Upper lobe of left lung (tissue), 6 donors: ENCODE measurements at regions not wholly inside any gene's neighbourhood (a gene's known extent, or its start where the extent isn't known, plus 50 kb on each side); places are given as distances from the start of the nearest gene placed in this dataset.

ENCODE experiments used
- ATAC-seq, 2 donors: fragments of 200-7000 bp; cut with Tn5 transposase; one replicate each; pipeline ENCODE4 v1.9.1; 2022; ENCODE audit warnings: mild to moderate bottlenecking in 2 of 2, moderate library complexity in 2 of 2; ENCODE audit not compliant: low FRiP score in 2 of 2
- DNase-seq, 2 donors: peaks; one replicate each; pipeline ENCODE4 v3.0.0-alpha.2; 2019 to 2020
- H3K27ac ChIP-seq, 4 donors: fragments of 200-600 bp; sonication (generic); one replicate each; pipeline ENCODE4 v1.5.1; 2016 to 2019
- H3K27me3 ChIP-seq, 4 donors: fragments of 200-600 bp; sonication (generic); one replicate each; pipeline ENCODE4 v1.5.1; 2017 to 2019
- H3K36me3 ChIP-seq, 4 donors: fragments of 200-600 bp; sonication (generic); one replicate each; pipeline ENCODE4 v1.5.1; 2016 to 2019
- H3K4me1 ChIP-seq, 4 donors: fragments of 200-600 bp; sonication (generic); one replicate each; pipeline ENCODE4 v1.5.1; 2018 to 2019
- H3K4me3 ChIP-seq, 4 donors: fragments of 200-600 bp; sonication (generic); one replicate each; pipeline ENCODE4 v1.5.1; 2017 to 2019; ENCODE audit warnings: mild to moderate bottlenecking in 2 of 4, moderate library complexity in 1 of 4
- H3K9me3 ChIP-seq, 4 donors: fragments of 200-600 bp; sonication (generic); one replicate each; pipeline ENCODE4 v1.5.1; 2018 to 2019
- EP300 ChIP-seq, 4 donors: sonication (generic); formaldehyde crosslinking; IDR thresholded peaks; one replicate each; pipeline ENCODE4 v1.5.1; 2017; ENCODE audit warnings: antibody characterized with exemption in 4 of 4, control low read depth in 2 of 4
- POLR2A ChIP-seq, 4 donors: fragments of 450-650 bp; IDR thresholded peaks; one replicate each; pipeline ENCODE4 v1.5.1; 2016 to 2017; ENCODE audit warnings: antibody characterized with exemption in 4 of 4, mild to moderate bottlenecking in 2 of 4
- POLR2AphosphoS5 ChIP-seq, 2 donors: sonication (generic); formaldehyde crosslinking; IDR thresholded peaks; one replicate each; pipeline ENCODE4 v1.5.1; 2017; ENCODE audit warnings: antibody characterized with exemption in 2 of 2
- WGBS, 2 donors: methylation state at CpG; one replicate each; pipeline ENCODE4 v1.1.5; 2017 to 2018; 5-methylcytosine and 5-hydroxymethylcytosine counted together
- TF ChIP-seq, protein P1 (sequence below), 6 experiments: fragments of 450-650 bp in 4 of 6; fragments of 200-600 bp in 2 of 6; sonication (generic) in 2 of 6; IDR thresholded peaks; one replicate each; pipeline ENCODE4 v1.5.1; 2016 to 2019; ENCODE audit warnings: antibody characterized with exemption in 6 of 6
- donor health status: DM: no; HTN: no; CAD: no; lungs with moderate emphysema.
- donor health status: DM: no; HTN: yes; CAD: no; lungs with severe emphysema.

GRCh38 chr2:67660871-67661270, 263.7 kb downstream of the ETAA1 start:
- Histone ChIP-seq H3K27me3 (no peaks in the 10 kb centered on the region), H3K36me3 (no peaks in the 10 kb centered on the region), H3K9me3 (peaks cover 0 to 2% (median 0%) of the 10 kb centered on the region in 4 donors), H3K4me1 (no peaks in the 10 kb centered on the region), H3K27ac (no peak overlapping the region), H3K4me3 (no peak overlapping the region)
- ATAC-seq (no peak), DNase-seq (no peak)
- TF ChIP-seq, protein P1, sequence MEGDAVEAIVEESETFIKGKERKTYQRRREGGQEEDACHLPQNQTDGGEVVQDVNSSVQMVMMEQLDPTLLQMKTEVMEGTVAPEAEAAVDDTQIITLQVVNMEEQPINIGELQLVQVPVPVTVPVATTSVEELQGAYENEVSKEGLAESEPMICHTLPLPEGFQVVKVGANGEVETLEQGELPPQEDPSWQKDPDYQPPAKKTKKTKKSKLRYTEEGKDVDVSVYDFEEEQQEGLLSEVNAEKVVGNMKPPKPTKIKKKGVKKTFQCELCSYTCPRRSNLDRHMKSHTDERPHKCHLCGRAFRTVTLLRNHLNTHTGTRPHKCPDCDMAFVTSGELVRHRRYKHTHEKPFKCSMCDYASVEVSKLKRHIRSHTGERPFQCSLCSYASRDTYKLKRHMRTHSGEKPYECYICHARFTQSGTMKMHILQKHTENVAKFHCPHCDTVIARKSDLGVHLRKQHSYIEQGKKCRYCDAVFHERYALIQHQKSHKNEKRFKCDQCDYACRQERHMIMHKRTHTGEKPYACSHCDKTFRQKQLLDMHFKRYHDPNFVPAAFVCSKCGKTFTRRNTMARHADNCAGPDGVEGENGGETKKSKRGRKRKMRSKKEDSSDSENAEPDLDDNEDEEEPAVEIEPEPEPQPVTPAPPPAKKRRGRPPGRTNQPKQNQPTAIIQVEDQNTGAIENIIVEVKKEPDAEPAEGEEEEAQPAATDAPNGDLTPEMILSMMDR (IDR thresholded peaks at IDR 0.05) = no peak
- TF ChIP-seq POLR2A (IDR thresholded peaks at IDR 0.05) (no peak), EP300 (IDR thresholded peaks at IDR 0.05) (no peak), POLR2AphosphoS5 (IDR thresholded peaks at IDR 0.05) (no peak)

DNA sequence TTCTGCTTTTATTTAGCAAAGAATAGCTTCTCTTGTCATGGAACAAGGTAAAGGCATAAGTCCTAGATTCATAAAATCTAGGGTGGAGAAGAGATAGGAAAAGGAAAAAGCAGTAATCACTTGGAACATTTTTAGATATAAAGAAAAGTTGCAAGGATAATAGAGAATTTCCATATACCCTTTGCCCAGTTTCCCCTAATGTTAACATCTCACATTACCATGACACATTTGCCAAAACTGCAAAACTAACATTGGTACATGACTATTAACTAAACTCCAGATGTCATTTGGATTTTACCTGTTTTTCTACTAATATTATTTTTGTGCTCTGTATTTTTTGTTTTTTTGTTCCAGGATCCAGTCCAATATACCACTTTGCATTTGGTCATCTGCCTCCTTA, 265.1 kb downstream of the ETAA1 start:
- Histone ChIP-seq H3K27ac (no peak overlapping the region), H3K4me3 (no peak overlapping the region), H3K36me3 (no peaks in the 10 kb centered on the region), H3K4me1 (no peaks in the 10 kb centered on the region), H3K9me3 (peaks cover 0 to 2% (median 0%) of the 10 kb centered on the region in 4 donors), H3K27me3 (no peaks in the 10 kb centered on the region)
- DNase-seq (no peak), ATAC-seq (no peak)
- TF ChIP-seq POLR2AphosphoS5 (IDR thresholded peaks at IDR 0.05) (no peak), EP300 (IDR thresholded peaks at IDR 0.05) (no peak), POLR2A (IDR thresholded peaks at IDR 0.05) (no peak)
- TF ChIP-seq, protein P1 (IDR thresholded peaks at IDR 0.05) = no peak

- no peaks in the 10 kb centered on the region for H3K36me3 ChIP-seq
- no peak for ATAC-seq
Observed at GRCh38 chr2:67663776-67664175, 266.6 kb downstream of the ETAA1 start.

GRCh38 chr2:67666386-67667053, 269.4 kb downstream of the ETAA1 start:
- ATAC-seq = no peak
- H3K9me3 ChIP-seq = no peaks in the 10 kb centered on the region
- no peaks in the 10 kb centered on the region for H3K36me3 ChIP-seq
- H3K4me1 ChIP-seq = no peaks in the 10 kb centered on the region
- TF ChIP-seq POLR2A (IDR thresholded peaks at IDR 0.05) (no peak), POLR2AphosphoS5 (IDR thresholded peaks at IDR 0.05) (no peak)
- H3K4me3 ChIP-seq = no peak overlapping the region
- H3K27ac ChIP-seq = peak overlapping the region in 1 of 4 donors; percentile 22
- 62 to 65% methylated on average over 5 of the region's 5 CpGs for WGBS, 2 donors
- no peaks in the 10 kb centered on the region for H3K27me3 ChIP-seq
- DNase-seq = no peak

More at GRCh38 chr2:67663776-67664175, 266.6 kb downstream of the ETAA1 start:
- no peak for DNase-seq
- Histone ChIP-seq H3K27ac (no peak overlapping the region), H3K9me3 (peaks cover 0 to 2% (median 0%) of the 10 kb centered on the region in 4 donors), H3K4me1 (no peaks in the 10 kb centered on the region), H3K4me3 (no peak overlapping the region), H3K27me3 (no peaks in the 10 kb centered on the region)
- WGBS, 2 donors = 88 to 96% methylated on average over 2 of the region's 2 CpGs
- TF ChIP-seq POLR2A (IDR thresholded peaks at IDR 0.05) (no peak), POLR2AphosphoS5 (IDR thresholded peaks at IDR 0.05) (no peak), EP300 (IDR thresholded peaks at IDR 0.05) (no peak)
- TF ChIP-seq, protein P1 (IDR thresholded peaks at IDR 0.05) = no peak

DNA sequence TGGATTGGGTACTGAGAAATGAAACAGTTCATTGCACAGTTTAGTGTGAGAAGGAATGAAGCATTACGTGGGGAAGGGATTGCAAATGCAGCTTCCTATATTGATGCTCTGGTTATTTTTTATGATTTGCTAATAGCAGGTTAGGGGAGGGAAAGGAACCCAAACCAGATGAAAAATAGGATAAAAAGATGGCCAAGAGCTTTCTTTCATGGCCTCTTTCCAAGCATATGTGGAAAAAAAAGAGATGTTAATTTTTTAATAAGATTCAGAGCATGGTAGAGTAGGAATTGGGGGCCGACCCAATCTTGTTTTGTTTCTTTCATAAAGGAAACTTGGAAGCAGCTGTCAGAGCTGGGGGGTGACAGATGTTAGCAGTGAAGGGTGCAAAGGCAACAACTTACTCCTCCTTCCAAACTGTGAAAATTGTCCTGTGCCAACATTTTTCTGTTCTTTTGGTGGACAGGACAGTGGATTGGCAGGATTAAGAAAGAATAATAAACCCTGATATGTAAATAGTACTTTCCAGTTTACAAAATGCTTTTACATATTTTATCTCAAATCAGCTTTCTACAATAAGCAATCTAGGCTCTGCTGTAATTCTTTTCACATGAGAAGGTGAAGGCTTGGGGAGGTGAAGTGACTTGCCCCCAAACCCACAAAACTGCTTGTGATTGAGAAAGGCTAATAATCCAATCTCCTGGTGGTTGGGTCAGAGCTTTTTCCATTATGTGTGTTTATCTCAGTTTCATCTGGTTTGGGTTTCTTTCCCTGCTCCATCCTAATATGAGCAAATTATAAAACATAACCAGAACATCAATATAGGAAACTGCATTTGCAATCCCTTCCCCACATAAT, 270.1 kb downstream of the ETAA1 start:
- TF ChIP-seq EP300 (IDR thresholded peaks at IDR 0.05) = no peak
- no peak for TF ChIP-seq POLR2AphosphoS5 (IDR thresholded peaks at IDR 0.05)
- TF ChIP-seq, protein P1 (IDR thresholded peaks at IDR 0.05) = no peak
- no peak for TF ChIP-seq POLR2A (IDR thresholded peaks at IDR 0.05)
- ATAC-seq = no peak
- WGBS, 2 donors = 66 to 72% methylated on average over 2 of the region's 2 CpGs

More for the DNA sequence above, 270.1 kb downstream of the ETAA1 start:
- no peaks in the 10 kb centered on the region for H3K4me1 ChIP-seq
- H3K27me3 ChIP-seq = no peaks in the 10 kb centered on the region
- no peaks in the 10 kb centered on the region for H3K9me3 ChIP-seq
- H3K4me3 ChIP-seq = no peak overlapping the region
- DNase-seq = no peak
- no peak overlapping the region for H3K27ac ChIP-seq
- H3K36me3 ChIP-seq = no peaks in the 10 kb centered on the region
